CD14-positive monocyte (primary cell): ENCODE measurements at regions not wholly inside any gene's neighbourhood (a gene's known extent, or its start where the extent isn't known, plus 50 kb on each side); places are given as distances from the start of the nearest gene placed in this dataset.

ENCODE experiments used
- DNase-seq, 3 donors: peaks; one replicate each; pipeline ENCODE4 v3.0.0-alpha.2; 2011 to 2022
- H2AFZ ChIP-seq: 2 replicates; pipeline ENCODE4 v1.6.0; 2012; ENCODE audit warnings: mild to moderate bottlenecking, low read depth, low read length, inconsistent platforms; ENCODE audit not compliant: insufficient read depth, poor library complexity, severe bottlenecking
- H3K27ac ChIP-seq, 2 donors: 1 replicate in 1 of 2; 2 replicates in 1 of 2; pipeline ENCODE4 v1.5.1; 2012 to 2013; ENCODE audit warnings: low read length in 2 of 2, control low read depth in 1 of 2, inconsistent platforms in 1 of 2, low read depth in 1 of 2, mild to moderate bottlenecking in 1 of 2
- H3K27me3 ChIP-seq, 2 donors: one replicate each; pipeline versions ENCODE4 v1.6.0 to v1.6.1; 2011 to 2013; ENCODE audit warnings: low read length in 2 of 2; ENCODE audit not compliant: control insufficient read depth in 2 of 2, insufficient read depth in 2 of 2
- H3K36me3 ChIP-seq, 2 donors: replicated peaks in 1 of 2; 1 replicate in 1 of 2; 2 replicates in 1 of 2; pipeline versions ENCODE4 v1.5.1 to v1.6.1; 2012 to 2013; ENCODE audit warnings: low read length in 2 of 2, control low read depth in 1 of 2, inconsistent platforms in 1 of 2, mild to moderate bottlenecking in 1 of 2; ENCODE audit not compliant: insufficient read depth in 2 of 2, control insufficient read depth in 1 of 2
- H3K4me1 ChIP-seq, 2 donors: 1 replicate in 1 of 2; 2 replicates in 1 of 2; pipeline versions ENCODE4 v1.5.1 to v1.6.1; 2012 to 2013; ENCODE audit warnings: low read length in 2 of 2, control low read depth in 1 of 2, inconsistent platforms in 1 of 2, mild to moderate bottlenecking in 1 of 2, moderate library complexity in 1 of 2; ENCODE audit not compliant: insufficient read depth in 2 of 2, control insufficient read depth in 1 of 2
- H3K4me2 ChIP-seq: replicated peaks from 2 replicates; pipeline ENCODE3; 2012; ENCODE audit warnings: low read length, moderate library complexity, mild to moderate bottlenecking; ENCODE audit not compliant: poor library complexity, severe bottlenecking; ENCODE audit errors: extremely low read depth
- H3K4me3 ChIP-seq, 3 experiments: fragments of 200-600 bp in 1 of 3; sonication (generic) in 1 of 3; replicated peaks in 1 of 3; 1 replicate in 2 of 3; 2 replicates in 1 of 3; pipeline ENCODE4 v1.5.1; 2011 to 2013; ENCODE audit warnings: low read length in 3 of 3, mild to moderate bottlenecking in 3 of 3, control low read depth in 2 of 3, low read depth in 2 of 3, inconsistent platforms in 1 of 3, moderate library complexity in 1 of 3
- H3K79me2 ChIP-seq: 2 replicates; pipeline ENCODE4 v1.6.0; 2012; ENCODE audit warnings: mild to moderate bottlenecking, control low read depth, inconsistent platforms, low read length, moderate library complexity; ENCODE audit not compliant: insufficient read depth
- H3K9ac ChIP-seq: 2 replicates; pipeline ENCODE4 v1.6.0; 2017; ENCODE audit warnings: low read length, mild to moderate bottlenecking; ENCODE audit not compliant: insufficient read depth, poor library complexity, severe bottlenecking
- H3K9me3 ChIP-seq, 2 donors: replicated peaks in 1 of 2; 1 replicate in 1 of 2; 2 replicates in 1 of 2; pipeline versions ENCODE4 v1.5.1 to v1.6.1; 2012 to 2013; ENCODE audit warnings: low read length in 2 of 2, control low read depth in 1 of 2; ENCODE audit not compliant: control insufficient read depth in 1 of 2, insufficient read depth in 1 of 2
- H4K20me1 ChIP-seq: 2 replicates; pipeline ENCODE4 v1.6.0; 2012; ENCODE audit warnings: mild to moderate bottlenecking, low read length, control low read depth, moderate library complexity; ENCODE audit not compliant: insufficient read depth
- H3K27ac Mint-ChIP-seq, 7 donors: one replicate each; pipeline ENCODE4 v1.8.0; 2020; ENCODE audit warnings: mild to moderate bottlenecking in 7 of 7, mixed read lengths in 7 of 7, moderate library complexity in 6 of 7, inconsistent platforms in 2 of 7
- H3K27me3 Mint-ChIP-seq, 3 donors: one replicate each; pipeline ENCODE4 v1.8.0; 2021 to 2022; ENCODE audit warnings: low read depth in 3 of 3, mild to moderate bottlenecking in 3 of 3, mixed read lengths in 3 of 3, moderate library complexity in 3 of 3, inconsistent platforms in 1 of 3
- H3K36me3 Mint-ChIP-seq, 2 donors: one replicate each; pipeline ENCODE4 v1.8.0; 2020; ENCODE audit warnings: mixed read lengths in 2 of 2, inconsistent platforms in 1 of 2, mild to moderate bottlenecking in 1 of 2
- H3K4me1 Mint-ChIP-seq: one replicate; pipeline ENCODE4 v1.8.0; 2020; ENCODE audit warnings: mild to moderate bottlenecking, mixed read lengths
- H3K4me3 Mint-ChIP-seq, 2 donors: one replicate each; pipeline ENCODE4 v1.8.0; 2020; ENCODE audit warnings: mild to moderate bottlenecking in 2 of 2, mixed read lengths in 2 of 2, moderate library complexity in 1 of 2
- H3K9me3 Mint-ChIP-seq, 7 donors: one replicate each; pipeline ENCODE4 v1.8.0; 2020 to 2022; ENCODE audit warnings: mixed read lengths in 7 of 7, mild to moderate bottlenecking in 6 of 7, moderate library complexity in 6 of 7, inconsistent platforms in 2 of 7
- WGBS: methylation state at CpG from one replicate; pipeline ENCODE4 v1.1.5; 2013; ENCODE audit warnings: missing lambda C conversion rate; ENCODE audit not compliant: insufficient coverage; 5-methylcytosine and 5-hydroxymethylcytosine counted together
- intact Hi-C, 2 donors: fragments of 100-400 bp; cut with micrococcal nuclease; formaldehyde crosslinking; loops; one replicate each; pipeline versions ENCODE4 v1.15.0 to v1.15.1; 2023
- TF ChIP-seq, protein P1 (sequence below): fragments of 200-600 bp; IDR thresholded peaks from one replicate; pipeline ENCODE4 v1.8.0; 2022; ENCODE audit warnings: antibody characterized with exemption, mild to moderate bottlenecking

DNA sequence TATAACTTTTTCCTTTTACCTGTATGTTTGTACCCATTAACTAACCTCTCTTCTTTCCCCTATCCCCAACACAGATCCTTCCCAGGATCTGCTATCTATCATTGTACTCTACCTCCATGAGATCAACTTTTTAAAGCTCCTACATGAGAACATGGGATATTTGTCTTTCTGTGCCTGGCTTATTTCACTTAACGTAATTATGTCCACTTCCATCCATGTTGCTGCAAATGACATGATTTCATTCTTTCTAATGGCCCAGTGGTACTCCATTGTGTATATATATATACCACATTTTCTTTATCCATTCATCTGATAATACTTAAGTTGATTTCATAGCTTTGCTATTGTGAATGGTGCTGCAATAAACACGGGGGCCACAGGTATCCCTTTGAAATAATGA is 135.9 kb upstream of the THUMPD2 start:
- no CpG with 5 or more reads among the region's 2 CpGs for WGBS
- TF ChIP-seq, protein P1, sequence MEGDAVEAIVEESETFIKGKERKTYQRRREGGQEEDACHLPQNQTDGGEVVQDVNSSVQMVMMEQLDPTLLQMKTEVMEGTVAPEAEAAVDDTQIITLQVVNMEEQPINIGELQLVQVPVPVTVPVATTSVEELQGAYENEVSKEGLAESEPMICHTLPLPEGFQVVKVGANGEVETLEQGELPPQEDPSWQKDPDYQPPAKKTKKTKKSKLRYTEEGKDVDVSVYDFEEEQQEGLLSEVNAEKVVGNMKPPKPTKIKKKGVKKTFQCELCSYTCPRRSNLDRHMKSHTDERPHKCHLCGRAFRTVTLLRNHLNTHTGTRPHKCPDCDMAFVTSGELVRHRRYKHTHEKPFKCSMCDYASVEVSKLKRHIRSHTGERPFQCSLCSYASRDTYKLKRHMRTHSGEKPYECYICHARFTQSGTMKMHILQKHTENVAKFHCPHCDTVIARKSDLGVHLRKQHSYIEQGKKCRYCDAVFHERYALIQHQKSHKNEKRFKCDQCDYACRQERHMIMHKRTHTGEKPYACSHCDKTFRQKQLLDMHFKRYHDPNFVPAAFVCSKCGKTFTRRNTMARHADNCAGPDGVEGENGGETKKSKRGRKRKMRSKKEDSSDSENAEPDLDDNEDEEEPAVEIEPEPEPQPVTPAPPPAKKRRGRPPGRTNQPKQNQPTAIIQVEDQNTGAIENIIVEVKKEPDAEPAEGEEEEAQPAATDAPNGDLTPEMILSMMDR, result no peak
- H3K27me3 ChIP-seq, result no peaks in the 10 kb centered on the region
- no peaks in the 10 kb centered on the region for H4K20me1 ChIP-seq
- peaks cover 14% of the 10 kb centered on the region for H3K4me1 Mint-ChIP-seq
- H3K4me1 ChIP-seq, result peaks cover 0 to 4% of the 10 kb centered on the region in 2 donors
- H3K36me3 Mint-ChIP-seq, result no peaks in the 10 kb centered on the region
- intact Hi-C loops, result loop anchor here (5.0 to 10.0 kb wide), 3 partner anchors 847 to 1867 kb away; no protein-coding TSS in a partner anchor
- no peak overlapping the region for H3K27ac ChIP-seq
- no peak overlapping the region for H2AFZ ChIP-seq
- no peak for DNase-seq
- no peaks in the 10 kb centered on the region for H3K79me2 ChIP-seq
- H3K9me3 ChIP-seq, result no peaks in the 10 kb centered on the region
- no peak overlapping the region for H3K4me3 ChIP-seq
- H3K4me2 ChIP-seq, result no peak overlapping the region
- H3K27me3 Mint-ChIP-seq, result no peaks in the 10 kb centered on the region
- no peak overlapping the region for H3K27ac Mint-ChIP-seq
- H3K36me3 ChIP-seq, result no peaks in the 10 kb centered on the region
- peaks cover 0 to under 1% (median 0%) of the 10 kb centered on the region in 7 donors for H3K9me3 Mint-ChIP-seq
- H3K4me3 Mint-ChIP-seq, result no peak overlapping the region
- H3K9ac ChIP-seq, result no peak overlapping the region

DNA sequence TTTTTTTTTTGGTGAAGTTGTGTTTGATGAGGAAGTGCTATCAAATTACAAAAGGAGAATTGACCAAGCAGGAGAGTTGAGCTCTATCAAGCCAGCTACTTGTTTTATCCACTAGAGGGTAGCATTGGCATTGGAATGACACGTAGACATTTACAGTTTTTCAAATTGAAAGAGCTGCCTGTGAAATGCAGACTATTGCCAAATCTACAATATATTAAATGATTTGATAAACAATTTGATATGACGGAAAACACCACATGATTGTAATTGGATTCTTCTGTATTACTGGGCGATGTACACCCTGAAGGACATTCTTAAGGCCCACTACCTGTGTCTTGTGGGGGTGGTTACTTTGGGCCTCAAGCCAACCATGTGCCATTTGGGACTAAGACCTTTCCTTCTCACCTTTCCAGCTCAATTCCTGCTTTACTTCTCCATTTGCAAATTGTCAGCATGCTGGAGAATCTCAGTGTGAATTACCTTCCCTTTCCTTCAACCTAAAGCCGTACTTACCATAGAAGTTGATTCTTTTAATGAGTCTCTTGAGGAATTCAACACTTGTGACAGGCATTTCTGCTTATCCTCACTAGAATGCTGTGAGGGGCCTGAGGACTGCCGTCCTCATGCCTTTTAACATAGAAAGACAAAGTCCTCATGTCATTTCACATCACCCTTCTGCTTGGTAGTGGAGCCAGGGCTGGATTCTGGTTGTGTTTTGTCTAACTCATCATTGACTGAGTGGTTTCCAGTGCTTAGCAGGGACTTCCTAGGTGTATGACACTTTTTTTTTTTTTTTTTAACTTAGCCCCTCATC is 134.8 kb upstream of the THUMPD2 start:
- no peaks in the 10 kb centered on the region for H4K20me1 ChIP-seq
- intact Hi-C loops, result loop anchor here (5.0 to 10.0 kb wide), 3 partner anchors 848 to 1868 kb away; no protein-coding TSS in a partner anchor
- WGBS, result no CpG with 5 or more reads among the region's 5 CpGs
- no peak overlapping the region for H3K27ac ChIP-seq
- H3K9ac ChIP-seq, result no peak overlapping the region
- Mint-ChIP-seq H3K27me3 (no peaks in the 10 kb centered on the region), H3K4me1 (peaks cover 14% of the 10 kb centered on the region), H3K36me3 (no peaks in the 10 kb centered on the region), H3K9me3 (peaks cover 0 to 3% (median 0%) of the 10 kb centered on the region in 7 donors), H3K4me3 (no peak overlapping the region), H3K27ac (no peak overlapping the region)
- H3K4me3 ChIP-seq, result no peak overlapping the region
- H2AFZ ChIP-seq, result no peak overlapping the region
- peaks cover 0 to 4% of the 10 kb centered on the region in 2 donors for H3K4me1 ChIP-seq
- no peaks in the 10 kb centered on the region for H3K79me2 ChIP-seq
- no peaks in the 10 kb centered on the region for H3K9me3 ChIP-seq
- TF ChIP-seq, protein P1, result peak; percentile 88
- H3K27me3 ChIP-seq, result no peaks in the 10 kb centered on the region
- H3K4me2 ChIP-seq, result no peak overlapping the region
- H3K36me3 ChIP-seq, result no peaks in the 10 kb centered on the region
- DNase-seq, result peak; percentile 45 to 63 (median 58)
